Endothelial cell of umbilical vein (primary cell): ENCODE measurements at regions not wholly inside any gene's neighbourhood (a gene's known extent, or its start where the extent isn't known, plus 50 kb on each side); places are given as distances from the start of the nearest gene placed in this dataset.

Source experiments
- BruUV-seq: library from RNA; stranded (reverse); fragments of 400-500 nt; replicated peaks from 2 replicates; lab custom pipeline; 2021; lab: Mats Ljungman, UMichigan
- CTCF ChIA-PET: fragments of 300-600, 350-600 bp; sonication (Branson Sonifier 250); formaldehyde crosslinking; loops from one replicate; lab custom pipeline; 2021; ENCODE audit warnings: antibody characterized with exemption, inconsistent platforms; lab: Charles Lee
- POLR2A ChIA-PET: fragments of 300-600, 350-600 bp; sonication (Branson Sonifier 250); formaldehyde crosslinking; loops from one replicate; lab custom pipeline; 2021; ENCODE audit warnings: antibody characterized with exemption, inconsistent platforms; lab: Charles Lee
- DNase-seq: peaks from one replicate; pipeline ENCODE4 v3.0.0-alpha.2; 2011; ENCODE audit warnings: low read depth, low spot score
- FAIRE-seq: peaks from 2 replicates; lab custom pipeline; 2011; peaks lifted over from hg19 to GRCh38; lab: Jason Lieb, UNC
- H2AFZ ChIP-seq: 2 replicates; pipeline ENCODE4 v1.6.0; 2012; ENCODE audit warnings: low read depth, low read length, control low read depth, inconsistent platforms
- H3K27ac ChIP-seq: 2 replicates; pipeline ENCODE4 v1.5.1; 2011; ENCODE audit warnings: low read depth, mild to moderate bottlenecking, control low read depth, low read length, moderate library complexity; ENCODE audit not compliant: insufficient read depth
- H3K27me3 ChIP-seq, 2 experiments: 2 replicates each; pipeline versions ENCODE4 v1.6.0 to v1.6.1; 2011; ENCODE audit warnings: low read length in 2 of 2, mixed read lengths in 1 of 2; ENCODE audit not compliant: control insufficient read depth in 2 of 2, insufficient read depth in 2 of 2
- H3K36me3 ChIP-seq, 2 experiments: 2 replicates in 1 of 2; 3 replicates in 1 of 2; pipeline ENCODE4 v1.5.1; 2011; ENCODE audit warnings: low read length in 2 of 2, mild to moderate bottlenecking in 1 of 2, moderate library complexity in 1 of 2; ENCODE audit not compliant: control insufficient read depth in 2 of 2, insufficient read depth in 2 of 2; ENCODE audit errors: extremely low read depth in 1 of 2
- H3K4me1 ChIP-seq: 3 replicates; pipeline ENCODE4 v1.5.1; 2011; ENCODE audit warnings: mild to moderate bottlenecking, low read length; ENCODE audit not compliant: control insufficient read depth, insufficient read depth; ENCODE audit errors: extremely low read depth
- H3K4me2 ChIP-seq: 2 replicates; pipeline ENCODE4 v1.6.1; 2011; ENCODE audit warnings: low read length, control low read depth, mixed read lengths; ENCODE audit not compliant: insufficient read depth
- H3K4me3 ChIP-seq, 3 experiments: fragments of 200-600 bp in 1 of 3; sonication (generic), shearing (Covaris generic) in 1 of 3; replicated peaks in 1 of 3; 2 replicates each; pipeline ENCODE4 v1.5.1; 2011 to 2016; ENCODE audit warnings: control low read depth in 3 of 3, low read length in 3 of 3, mild to moderate bottlenecking in 2 of 3, inconsistent platforms in 1 of 3, low read depth in 1 of 3, moderate library complexity in 1 of 3; ENCODE audit not compliant: insufficient read depth in 1 of 3
- H3K79me2 ChIP-seq: 2 replicates; pipeline ENCODE4 v1.6.0; 2012; ENCODE audit warnings: low read length, inconsistent platforms; ENCODE audit not compliant: control insufficient read depth, insufficient read depth
- H3K9ac ChIP-seq: replicated peaks from 2 replicates; pipeline ENCODE3; 2011; ENCODE audit warnings: low read length, control low read depth; ENCODE audit not compliant: insufficient read depth; ENCODE audit errors: extremely low read depth
- H3K9me1 ChIP-seq: replicated peaks from 3 replicates; pipeline ENCODE4 v1.6.0; 2011; ENCODE audit warnings: mild to moderate bottlenecking, low read length; ENCODE audit not compliant: control insufficient read depth, insufficient read depth; ENCODE audit errors: extremely low read depth
- H3K9me3 ChIP-seq: replicated peaks from 2 replicates; pipeline ENCODE4 v1.5.1; 2012; ENCODE audit warnings: low read length, inconsistent platforms; ENCODE audit not compliant: control insufficient read depth, insufficient read depth
- H4K20me1 ChIP-seq: replicated peaks from 2 replicates; pipeline ENCODE3; 2011; ENCODE audit warnings: mild to moderate bottlenecking, low read length; ENCODE audit not compliant: control insufficient read depth, insufficient read depth; ENCODE audit errors: extremely low read depth
- CTCF ChIP-seq, 2 donors: IDR thresholded peaks; 1 replicate in 1 of 2; 2 replicates in 1 of 2; pipeline ENCODE4 v1.5.1; 2011; ENCODE audit warnings: low read length in 2 of 2, mild to moderate bottlenecking in 2 of 2, moderate library complexity in 2 of 2, control low read depth in 1 of 2, inconsistent platforms in 1 of 2, low read depth in 1 of 2; ENCODE audit not compliant: insufficient read depth in 1 of 2; ENCODE audit errors: extremely low read depth in 1 of 2
- POLR2A ChIP-seq: IDR thresholded peaks from 2 replicates; pipeline ENCODE4 v1.6.1; 2012; ENCODE audit warnings: low read depth, mild to moderate bottlenecking, control low read depth, low read length
- dilution Hi-C: fragments of 300-500 bp; cut with MboI; formaldehyde crosslinking; loops from one replicate; pipeline ENCODE4 v1.15.0; 2019; ENCODE audit warnings: low sequenced_read_pairs; ENCODE audit not compliant: extremely low pct_ligation_motif_present
- intact Hi-C: fragments of 100-400 bp; cut with micrococcal nuclease; formaldehyde crosslinking; loops from one replicate; pipeline ENCODE4 v1.10.0; 2022

- no peak overlapping the region for H3K27ac ChIP-seq
- no peak for FAIRE-seq
- no peak overlapping the region for H3K9ac ChIP-seq
- POLR2A ChIA-PET = no interaction called here
- H2AFZ ChIP-seq = no peak overlapping the region
- dilution Hi-C loops = no loop called here
- no peak for TF ChIP-seq POLR2A
- no peak overlapping the region for H3K4me2 ChIP-seq
- DNase-seq = no peak
- no peaks in the 10 kb centered on the region for H3K36me3 ChIP-seq
- no peaks in the 10 kb centered on the region for H3K27me3 ChIP-seq
- no peaks in the 10 kb centered on the region for H3K4me1 ChIP-seq
- no peaks in the 10 kb centered on the region for H3K9me1 ChIP-seq
- H3K79me2 ChIP-seq = no peaks in the 10 kb centered on the region
- no peaks in the 10 kb centered on the region for H4K20me1 ChIP-seq
- intact Hi-C loops = no loop called here
- H3K4me3 ChIP-seq = no peak overlapping the region
- H3K9me3 ChIP-seq = no peaks in the 10 kb centered on the region
- CTCF ChIA-PET = no interaction called here
- BruUV-seq = no TSS peak
These were observed 1322.7 kb upstream of the ALCAM start for GRCh38 chr3:104044002-104044401.

DNA sequence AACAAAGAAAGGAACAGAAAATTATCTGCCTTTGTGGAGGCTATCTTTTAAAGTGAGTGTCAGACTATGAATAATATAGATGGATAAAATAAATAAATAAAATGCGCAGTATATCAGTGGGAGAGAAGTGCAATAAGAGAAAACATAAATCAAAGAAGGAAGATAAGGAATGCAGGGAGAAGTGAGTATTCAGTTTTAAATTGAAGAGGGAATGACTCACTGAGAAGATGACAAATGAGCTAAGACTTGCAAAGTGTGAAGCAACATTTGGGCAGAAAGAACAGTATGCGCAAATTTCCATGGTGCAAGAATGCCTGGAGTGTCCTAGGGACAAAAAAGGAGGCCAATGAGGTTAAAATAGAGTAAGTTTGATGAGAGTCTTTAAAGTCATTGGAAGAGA lies 1300.1 kb upstream of the ALCAM start:
- FAIRE-seq (no peak), DNase-seq (no peak)
- Histone ChIP-seq H4K20me1 (no peaks in the 10 kb centered on the region), H3K4me1 (no peaks in the 10 kb centered on the region), H3K79me2 (no peaks in the 10 kb centered on the region), H3K27me3 (no peaks in the 10 kb centered on the region), H3K9ac (no peak overlapping the region), H3K9me1 (no peaks in the 10 kb centered on the region), H2AFZ (no peak overlapping the region), H3K9me3 (no peaks in the 10 kb centered on the region), H3K4me2 (no peak overlapping the region), H3K27ac (no peak overlapping the region), H3K36me3 (no peaks in the 10 kb centered on the region), H3K4me3 (no peak overlapping the region)
- ChIA-PET CTCF (no interaction called here), POLR2A (no interaction called here)
- no TSS peak for BruUV-seq
- TF ChIP-seq CTCF (IDR thresholded peaks at IDR 0.05; ENCODE audit: extremely low read depth in 1 of 2, insufficient read depth in 1 of 2, low read depth in 1 of 2, low read length in 2 of 2) = no peak
- intact Hi-C loops = no loop called here
- dilution Hi-C loops = no loop called here
